Thymus (tissue), 11 donors: ENCODE measurements at regions not wholly inside any gene's neighbourhood (a gene's known extent, or its start where the extent isn't known, plus 50 kb on each side); places are given as distances from the start of the nearest gene placed in this dataset.

ENCODE experiments used
- DNase-seq, 9 donors: peaks; one replicate each; pipeline ENCODE4 v3.0.0-alpha.2; 2013; ENCODE audit warnings: low spot score in 9 of 9, low read depth in 6 of 9, missing footprints in 1 of 9
- H3K27ac ChIP-seq, 2 donors: one replicate each; pipeline ENCODE4 v1.5.1; 2013; ENCODE audit warnings: control low read depth in 1 of 2, low read depth in 1 of 2, low read length in 1 of 2, mild to moderate bottlenecking in 1 of 2, moderate library complexity in 1 of 2
- H3K27me3 ChIP-seq, 2 donors: one replicate each; pipeline ENCODE4 v1.5.1; 2013; ENCODE audit warnings: low read length in 1 of 2; ENCODE audit not compliant: control insufficient read depth in 2 of 2, insufficient read depth in 1 of 2
- H3K36me3 ChIP-seq, 2 donors: one replicate each; pipeline ENCODE4 v1.5.1; 2013; ENCODE audit warnings: low read length in 1 of 2, mild to moderate bottlenecking in 1 of 2, moderate library complexity in 1 of 2; ENCODE audit not compliant: control insufficient read depth in 2 of 2, insufficient read depth in 2 of 2
- H3K4me1 ChIP-seq, 2 donors: one replicate each; pipeline ENCODE4 v1.5.1; 2013; ENCODE audit warnings: low read length in 2 of 2; ENCODE audit not compliant: control insufficient read depth in 2 of 2, insufficient read depth in 2 of 2
- H3K4me3 ChIP-seq, 2 donors: one replicate each; pipeline ENCODE4 v1.5.1; 2013; ENCODE audit warnings: low read length in 2 of 2, control low read depth in 1 of 2, mild to moderate bottlenecking in 1 of 2
- H3K9me3 ChIP-seq, 2 donors: one replicate each; pipeline ENCODE4 v1.5.1; 2013; ENCODE audit warnings: low read length in 1 of 2, mild to moderate bottlenecking in 1 of 2; ENCODE audit not compliant: control insufficient read depth in 2 of 2, insufficient read depth in 1 of 2
- WGBS: extraction: QIAGEN DNeasy Blood & Tissue Kit; methylation state at CpG from one replicate; pipeline ENCODE4 v1.1.7; 2013; 5-methylcytosine and 5-hydroxymethylcytosine counted together
- donor health status: healthy.

- H3K4me1 ChIP-seq = no peaks in the 10 kb centered on the region
- DNase-seq = no peak
- no peaks in the 10 kb centered on the region for H3K36me3 ChIP-seq
- H3K27me3 ChIP-seq = no peaks in the 10 kb centered on the region
- no peak overlapping the region for H3K27ac ChIP-seq
- H3K4me3 ChIP-seq = no peak overlapping the region
- 91% methylated on average over 3 of the region's 3 CpGs for WGBS
- H3K9me3 ChIP-seq = peaks cover 0 to 9% of the 10 kb centered on the region in 2 donors
Measured at GRCh38 chr5:145340099-145340498, 495.0 kb downstream of the PRELID2 start.

GRCh38 chr5:145324767-145325479 is 510.2 kb downstream of the PRELID2 start:
- no peak overlapping the region for H3K27ac ChIP-seq
- no peaks in the 10 kb centered on the region for H3K4me1 ChIP-seq
- H3K9me3 ChIP-seq = no peaks in the 10 kb centered on the region
- DNase-seq = no peak
- no peak overlapping the region for H3K4me3 ChIP-seq
- H3K36me3 ChIP-seq = no peaks in the 10 kb centered on the region
- H3K27me3 ChIP-seq = no peaks in the 10 kb centered on the region

GRCh38 chr5:145324101-145324500 is 511.0 kb downstream of the PRELID2 start:
- no peak overlapping the region for H3K27ac ChIP-seq
- H3K9me3 ChIP-seq = no peaks in the 10 kb centered on the region
- no peaks in the 10 kb centered on the region for H3K4me1 ChIP-seq
- H3K4me3 ChIP-seq = no peak overlapping the region
- H3K27me3 ChIP-seq = no peaks in the 10 kb centered on the region
- H3K36me3 ChIP-seq = no peaks in the 10 kb centered on the region
- no peak for DNase-seq
- 88% methylated on average over 1 of the region's 1 CpG for WGBS

- H3K36me3 ChIP-seq = no peaks in the 10 kb centered on the region
- no peak for DNase-seq
- no peaks in the 10 kb centered on the region for H3K27me3 ChIP-seq
- 98% methylated on average over 2 of the region's 2 CpGs for WGBS
- H3K4me3 ChIP-seq = no peak overlapping the region
- H3K4me1 ChIP-seq = no peaks in the 10 kb centered on the region
- no peak overlapping the region for H3K27ac ChIP-seq
- no peaks in the 10 kb centered on the region for H3K9me3 ChIP-seq
Measured at GRCh38 chr5:145316282-145316681, 518.9 kb downstream of the PRELID2 start.

- DNase-seq = no peak
- Histone ChIP-seq H3K27me3 (no peaks in the 10 kb centered on the region), H3K9me3 (no peaks in the 10 kb centered on the region), H3K4me1 (no peaks in the 10 kb centered on the region), H3K36me3 (no peaks in the 10 kb centered on the region), H3K27ac (no peak overlapping the region), H3K4me3 (no peak overlapping the region)
- WGBS = 87% methylated on average over 6 of the region's 6 CpGs
Measured at GRCh38 chr5:145307866-145308382, 527.2 kb downstream of the PRELID2 start.

GRCh38 chr5:145295236-145295835 is 539.8 kb downstream of the PRELID2 start:
- H3K27ac ChIP-seq = no peak overlapping the region
- H3K36me3 ChIP-seq = no peaks in the 10 kb centered on the region
- no peaks in the 10 kb centered on the region for H3K4me1 ChIP-seq
- DNase-seq = no peak
- H3K9me3 ChIP-seq = no peaks in the 10 kb centered on the region
- no peaks in the 10 kb centered on the region for H3K27me3 ChIP-seq
- WGBS = 87% methylated on average over 1 of the region's 1 CpG
- H3K4me3 ChIP-seq = no peak overlapping the region

- Histone ChIP-seq H3K9me3 (no peaks in the 10 kb centered on the region), H3K4me3 (no peak overlapping the region), H3K27ac (no peak overlapping the region), H3K36me3 (no peaks in the 10 kb centered on the region), H3K4me1 (no peaks in the 10 kb centered on the region), H3K27me3 (no peaks in the 10 kb centered on the region)
- DNase-seq = no peak
- WGBS = 81% methylated on average over 2 of the region's 2 CpGs
Measured at GRCh38 chr5:145294331-145294730, 540.8 kb downstream of the PRELID2 start.

- H3K27ac ChIP-seq = no peak overlapping the region
- no peak overlapping the region for H3K4me3 ChIP-seq
- no peaks in the 10 kb centered on the region for H3K36me3 ChIP-seq
- DNase-seq = no peak
- H3K27me3 ChIP-seq = no peaks in the 10 kb centered on the region
- H3K9me3 ChIP-seq = no peaks in the 10 kb centered on the region
- 58% methylated on average over 1 of the region's 1 CpG for WGBS
- no peaks in the 10 kb centered on the region for H3K4me1 ChIP-seq
Measured at GRCh38 chr5:145293716-145294115, 541.4 kb downstream of the PRELID2 start.

- Histone ChIP-seq H3K9me3 (no peaks in the 10 kb centered on the region), H3K36me3 (no peaks in the 10 kb centered on the region), H3K27ac (no peak overlapping the region), H3K27me3 (no peaks in the 10 kb centered on the region), H3K4me3 (no peak overlapping the region), H3K4me1 (no peaks in the 10 kb centered on the region)
- WGBS = 69% methylated on average over 3 of the region's 3 CpGs
- DNase-seq = no peak
Measured at GRCh38 chr5:145292278-145292677, 542.9 kb downstream of the PRELID2 start.
